ENCODE measurements at regions not wholly inside any gene's neighbourhood (a gene's known extent, or its start where the extent isn't known, plus 50 kb on each side); places are given as distances from the start of the nearest gene placed in this dataset.

- TF ChIP-seq TARDBP (IDR thresholded peaks at IDR 0.05) (no peak), L3MBTL2 (conservative IDR thresholded peaks at IDR 0.05) (no peak), ARNT (IDR thresholded peaks at IDR 0.05) (no peak), LEF1 (IDR thresholded peaks at IDR 0.05; ENCODE audit: borderline replicate concordance) (no peak), FOXM1 (IDR thresholded peaks at IDR 0.05; ENCODE audit: borderline replicate concordance) (no peak), FOXK2 (IDR thresholded peaks at IDR 0.05) (no peak), SP1 (IDR thresholded peaks at IDR 0.05) (no peak), SUZ12 (IDR thresholded peaks at IDR 0.05) (no peak), ZNF384 (IDR thresholded peaks at IDR 0.05) (no peak), HDGF (IDR thresholded peaks at IDR 0.05; ENCODE audit: borderline replicate concordance) (no peak), BHLHE40 (IDR thresholded peaks at IDR 0.05; ENCODE audit: borderline replicate concordance) (no peak)
These were observed 285.8 kb upstream of the DYNLRB2 start for GRCh38 chr16:80254970-80255369.
